Neural progenitor cell (in vitro differentiated cells): ENCODE measurements at regions not wholly inside any gene's neighbourhood (a gene's known extent, or its start where the extent isn't known, plus 50 kb on each side); places are given as distances from the start of the nearest gene placed in this dataset.

ENCODE experiments used
- CTCF ChIP-seq: fragments of 200-600 bp; sonication (generic); IDR thresholded peaks from 2 replicates; pipeline ENCODE4 v1.5.1; 2017; ENCODE audit warnings: antibody characterized with exemption, mild to moderate bottlenecking
- EZH2 ChIP-seq: fragments of 200-600 bp; sonication (generic); IDR thresholded peaks from 2 replicates; pipeline ENCODE4 v1.6.1; 2017; ENCODE audit warnings: antibody characterized with exemption, mild to moderate bottlenecking, moderate library complexity

DNA sequence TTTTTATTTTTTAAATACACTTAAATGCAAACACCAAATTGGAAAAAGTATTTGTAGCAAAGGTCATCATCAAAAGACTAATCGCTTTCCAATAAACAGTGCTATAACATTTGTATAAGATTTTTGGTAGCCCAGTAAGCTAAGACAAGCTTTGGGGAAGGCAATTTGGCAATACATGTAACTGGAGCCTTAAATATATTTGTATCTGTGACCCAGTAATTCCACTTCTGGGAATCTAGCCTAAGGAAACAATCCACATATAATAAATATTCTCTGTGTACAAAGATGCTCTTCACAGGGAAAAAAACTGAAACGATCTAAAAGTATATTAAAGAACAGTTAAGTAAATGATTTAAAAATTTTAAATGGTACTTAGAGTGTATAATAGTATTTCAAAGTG is 65.5 kb upstream of the TJP1 start:
- TF ChIP-seq CTCF (no peak), EZH2 (no peak)
